CD4-positive, alpha-beta T cell treated with Interleukin-2 at 100 ng/mL for 4 hours (primary cell): ENCODE measurements at regions not wholly inside any gene's neighbourhood (a gene's known extent, or its start where the extent isn't known, plus 50 kb on each side); places are given as distances from the start of the nearest gene placed in this dataset.
"Not testable (repeated sequence)": the region's sequence is repeated elsewhere in the genome, so short reads cannot be mapped to it uniquely, and the experiment has no call there.

Source experiments
- DNase-seq: peaks from one replicate; pipeline ENCODE4 v3.0.0-alpha.2; 2020; ENCODE audit warnings: low spot score

DNA sequence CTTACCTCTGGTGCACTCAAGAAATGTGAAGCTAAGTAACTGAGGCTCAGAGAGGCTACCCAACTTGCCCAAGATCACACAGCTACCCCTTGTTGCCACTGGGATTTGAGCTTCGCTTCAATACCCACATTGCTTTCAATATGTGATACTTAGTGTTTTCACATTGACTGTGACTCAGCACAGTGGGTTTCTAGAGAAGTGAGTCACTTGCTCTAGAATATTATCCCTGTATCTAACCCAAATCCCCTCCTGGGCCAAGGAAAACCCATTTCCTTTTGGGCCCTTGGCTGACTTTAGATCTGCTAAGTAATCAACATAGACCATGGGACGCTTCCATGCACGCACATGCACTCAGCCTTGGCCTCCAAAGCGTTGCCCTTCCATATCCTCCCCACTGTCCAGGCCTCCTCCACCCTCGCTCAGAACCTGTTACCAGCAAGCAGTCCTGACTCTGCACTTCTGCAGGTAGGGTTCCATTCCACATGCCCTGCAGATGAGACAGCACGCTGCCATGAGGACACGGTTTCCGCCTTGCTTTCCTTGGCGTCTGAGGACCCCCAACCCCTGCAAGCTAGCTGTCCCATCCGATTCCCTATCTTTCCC, 87.7 kb upstream of the CHST15 start:
- no peak for DNase-seq

DNA sequence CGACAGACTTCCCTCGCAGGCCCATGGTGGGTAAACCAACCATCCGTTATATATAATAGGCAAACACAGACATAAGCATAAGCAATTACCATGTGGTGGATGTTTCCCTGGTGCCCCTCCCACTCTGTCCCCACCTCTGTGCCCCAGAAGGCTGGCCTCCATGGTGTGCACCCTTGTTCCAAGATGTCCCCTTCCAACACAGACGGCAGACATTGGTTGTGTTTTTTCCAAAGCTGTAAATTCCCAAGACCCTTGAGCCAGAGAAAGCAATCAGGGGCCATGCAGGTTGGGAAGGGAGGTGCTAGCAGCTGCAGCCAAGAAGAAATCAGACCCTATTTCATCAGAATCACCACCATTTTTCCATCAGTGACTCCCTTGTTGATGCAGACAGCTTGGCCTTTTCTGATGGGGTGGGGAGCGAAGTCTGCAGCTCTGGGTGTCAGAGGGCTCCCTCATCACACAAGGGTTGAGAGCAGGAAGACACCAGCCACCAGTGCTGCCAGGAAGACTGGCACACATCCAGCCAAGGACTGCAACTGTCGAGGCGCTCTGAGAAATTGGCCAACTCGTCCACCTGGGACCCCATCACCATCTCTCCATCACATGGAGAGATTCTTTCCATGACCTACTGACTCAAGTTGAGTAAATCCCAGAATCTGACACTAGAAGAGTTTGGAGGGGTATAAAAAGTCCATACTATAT, 86.8 kb upstream of the CHST15 start:
- DNase-seq: no peak

DNA sequence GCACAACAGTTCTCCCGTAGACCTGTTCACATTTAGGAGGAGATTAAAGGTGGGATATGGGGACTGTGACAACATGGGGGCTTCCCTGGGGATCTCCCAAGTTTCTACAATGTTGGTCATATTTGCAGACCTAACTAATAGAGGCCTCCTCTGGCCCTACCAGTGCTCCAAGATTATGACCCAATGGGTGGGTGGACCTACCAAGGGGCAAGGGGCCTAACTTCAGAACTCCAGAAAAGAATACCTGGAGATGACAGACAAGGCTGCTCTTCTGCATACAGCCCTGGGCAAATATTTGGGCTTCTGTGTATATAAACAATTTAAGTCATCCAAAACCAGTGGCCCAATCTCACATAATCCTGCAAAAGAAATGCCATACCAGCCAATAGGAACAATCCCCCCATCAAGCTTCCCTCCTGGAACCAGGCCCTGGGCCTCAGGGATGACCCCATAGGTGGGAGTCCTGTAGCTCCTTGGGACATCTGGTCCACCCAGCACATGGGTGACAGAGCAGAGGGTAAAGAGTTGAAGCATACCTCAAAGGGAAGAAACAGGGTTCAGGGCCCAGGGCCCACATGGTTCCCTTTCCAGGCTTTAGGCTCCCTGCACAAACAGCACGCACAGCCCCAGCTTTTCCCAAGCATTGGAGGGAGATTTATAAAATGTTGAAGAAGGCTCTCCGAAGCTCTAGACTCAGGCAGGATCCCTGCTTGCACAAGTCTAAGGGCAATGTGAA, 86.1 kb upstream of the CHST15 start:
- DNase-seq: no peak

DNA sequence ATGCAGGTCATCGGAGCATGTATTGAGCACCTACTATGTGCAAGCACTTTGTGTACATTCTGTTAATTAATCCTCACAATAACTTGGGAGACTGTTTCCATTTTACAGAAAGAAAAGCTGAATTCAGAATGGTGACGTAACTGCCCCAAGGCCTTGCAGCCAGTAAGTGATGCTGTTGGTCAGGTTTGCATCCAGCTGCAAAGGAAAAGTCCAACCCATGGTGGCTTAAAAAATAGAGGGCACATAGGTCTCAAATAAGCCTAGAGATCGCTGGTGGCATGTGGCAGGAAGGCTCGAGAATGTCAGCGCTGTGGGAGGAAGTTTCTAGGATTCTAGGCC, 83.8 kb upstream of the CHST15 start:
- no peak for DNase-seq

DNA sequence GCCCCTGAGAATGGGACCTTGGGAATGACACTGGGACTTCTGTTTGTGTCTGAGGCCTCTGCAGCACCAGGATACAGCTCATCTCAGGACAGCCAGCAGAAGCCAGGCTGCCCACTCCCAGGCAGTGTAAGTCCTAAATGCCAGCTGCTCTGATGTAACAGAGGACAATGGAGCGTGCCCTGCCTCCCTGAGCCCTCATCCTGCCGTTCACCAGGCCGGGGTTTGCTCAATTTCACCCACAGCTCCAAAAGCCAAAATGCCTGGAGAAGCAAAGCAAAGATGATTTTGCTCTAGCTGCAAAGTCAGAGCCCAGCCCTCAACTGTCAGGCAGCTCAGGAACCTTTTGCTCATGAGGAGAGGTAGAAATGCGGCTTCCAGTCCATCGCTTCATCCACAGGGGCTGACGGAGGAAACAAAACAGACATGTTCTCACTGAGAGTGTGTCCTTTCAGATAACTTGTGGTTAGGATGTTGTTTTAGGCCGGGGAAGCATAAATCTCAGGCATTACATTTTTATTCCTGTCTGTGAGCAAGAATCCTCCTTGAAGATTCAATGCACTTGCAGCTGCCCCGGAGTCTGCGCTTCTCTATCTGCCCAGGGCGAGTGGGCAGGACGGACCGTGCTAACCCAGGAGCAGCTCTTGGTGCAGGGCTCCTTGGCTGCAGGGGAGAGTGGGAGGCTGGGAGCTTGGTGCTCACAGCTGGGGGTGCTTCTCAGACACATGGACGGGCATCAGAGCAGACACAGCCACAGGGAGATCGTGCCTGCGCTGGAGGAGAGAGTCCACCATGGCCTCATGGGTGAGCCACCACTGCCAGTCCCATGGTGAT, 83.2 kb upstream of the CHST15 start:
- DNase-seq: no peak

DNA sequence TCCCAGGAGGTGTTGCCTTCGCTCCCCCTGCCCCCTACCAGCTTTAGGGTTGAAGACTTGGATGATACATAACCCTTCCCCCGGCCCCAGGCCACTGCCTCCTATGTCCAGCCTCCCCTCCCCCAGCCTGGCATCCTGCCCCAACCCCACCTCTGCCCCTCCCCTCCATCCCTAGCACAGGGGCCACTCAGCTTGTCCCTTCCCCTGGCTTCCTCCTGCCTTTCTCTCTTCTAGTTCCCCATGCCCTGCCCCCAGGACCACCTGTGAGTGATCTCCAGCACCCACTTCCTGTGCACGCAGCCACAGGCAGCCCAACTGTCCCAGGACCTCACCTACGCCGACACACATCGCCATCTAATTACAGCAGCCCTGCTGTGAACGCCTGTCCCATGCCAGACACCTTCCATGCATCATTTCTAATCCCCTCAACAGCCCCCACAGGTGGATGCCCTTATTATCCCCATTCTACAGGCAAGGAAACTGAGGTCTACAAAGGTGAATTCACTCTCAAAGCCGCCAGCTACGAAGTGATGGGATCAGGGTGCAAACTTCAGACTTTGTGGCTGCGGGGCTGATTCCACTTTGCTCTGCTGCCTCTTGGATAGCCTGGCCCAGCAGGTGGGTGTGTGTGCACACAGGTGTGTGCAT, 82.4 kb upstream of the CHST15 start:
- DNase-seq: no peak

DNA sequence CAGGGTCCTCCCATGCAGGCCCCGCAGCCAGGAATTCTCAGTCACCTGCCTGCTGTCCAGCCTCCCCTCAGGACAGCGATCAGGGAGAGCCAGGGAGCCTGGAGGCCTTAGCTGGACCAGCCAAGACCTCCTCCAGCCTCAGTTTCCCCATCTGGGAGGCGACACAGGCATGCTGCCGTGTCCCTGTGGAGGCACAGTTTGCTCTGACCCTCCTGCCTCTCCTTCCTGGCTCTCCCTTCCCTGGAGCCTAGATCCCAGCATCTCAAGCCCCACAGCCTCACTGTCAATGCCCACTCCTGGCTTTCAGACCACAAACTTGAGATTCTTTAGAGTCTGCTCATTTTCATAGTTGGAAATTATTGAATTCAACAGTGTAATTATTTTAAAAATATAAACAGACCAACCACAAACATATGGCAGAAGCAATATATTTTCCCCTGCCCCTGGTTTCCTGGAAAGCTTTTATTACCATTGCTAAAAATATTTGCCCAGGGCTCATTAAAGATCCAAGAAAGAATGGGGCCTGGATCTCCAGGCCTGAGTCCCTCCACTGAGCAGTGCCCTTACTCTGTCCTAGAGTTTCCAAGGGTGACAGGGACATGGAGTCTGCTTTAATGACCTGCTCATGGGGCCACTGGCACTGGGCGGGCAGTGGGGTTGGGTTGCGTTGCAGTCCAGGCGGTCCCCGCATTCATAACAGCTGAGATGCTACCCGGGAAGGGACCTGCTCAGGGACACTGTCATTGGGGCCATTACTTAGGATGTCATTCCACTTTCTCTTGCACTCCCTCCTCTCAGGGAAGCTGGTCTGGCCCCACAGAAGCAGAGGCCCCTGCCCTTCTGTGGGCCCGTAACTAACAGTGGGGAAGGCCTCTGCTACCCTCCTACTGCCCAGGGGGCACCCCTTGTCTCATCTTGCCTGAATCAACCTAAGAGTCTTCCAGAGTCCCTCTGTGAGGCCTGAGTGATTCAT, 81.6 kb upstream of the CHST15 start:
- DNase-seq: no peak

DNA sequence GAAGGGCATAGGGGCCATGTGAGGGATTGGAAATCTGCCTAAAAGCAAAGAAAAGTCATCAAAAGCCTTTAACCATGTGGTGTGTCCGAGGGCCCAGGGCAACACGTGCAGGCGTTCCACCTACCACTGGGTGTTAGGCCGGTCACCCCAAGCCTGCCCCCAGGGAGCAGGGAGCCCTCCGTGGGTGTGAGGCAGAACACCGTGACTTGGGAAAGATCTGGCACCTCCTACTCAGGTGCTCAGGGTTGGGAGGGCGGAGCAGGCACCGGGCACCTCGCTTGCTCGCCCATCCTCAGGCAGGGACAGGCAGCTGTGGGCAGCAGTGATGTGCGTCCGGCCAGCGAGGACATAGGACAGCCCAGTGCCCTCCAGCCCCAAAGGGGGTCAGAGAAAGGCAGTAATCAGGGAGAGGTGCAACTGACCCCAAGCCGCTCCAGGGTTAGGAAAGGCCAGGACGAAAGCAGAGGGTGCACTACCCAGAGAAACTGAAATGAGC, 80.7 kb upstream of the CHST15 start:
- DNase-seq: no peak

DNA sequence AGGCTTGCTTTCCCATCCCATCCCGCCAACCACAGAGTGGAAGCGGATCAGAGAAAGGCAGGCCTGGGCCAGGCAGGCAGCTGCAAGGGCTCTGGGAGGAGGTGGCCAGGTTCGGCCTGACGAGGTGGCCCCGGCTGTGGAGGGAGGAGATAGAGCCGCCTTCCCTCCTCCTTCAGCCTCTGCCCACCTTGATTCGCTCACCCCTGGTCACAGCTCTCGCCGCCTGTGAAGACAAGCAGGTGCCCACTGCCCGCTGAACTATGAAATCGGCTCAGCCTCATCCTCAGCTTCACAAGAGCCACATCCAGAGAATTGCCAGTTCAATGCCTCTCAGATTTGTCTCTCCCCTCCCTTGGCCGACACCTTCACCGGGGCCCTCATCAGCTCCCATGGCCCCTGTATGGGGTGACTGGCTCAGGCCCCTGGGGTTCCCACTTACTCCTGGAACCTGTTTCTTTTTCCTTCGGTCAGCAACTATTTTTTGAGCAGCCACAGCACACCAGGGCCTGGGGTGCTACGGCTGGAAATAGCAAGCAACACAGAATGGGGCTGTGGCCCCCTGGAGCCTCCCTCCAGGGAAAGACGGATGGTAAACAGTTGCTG, 80.0 kb upstream of the CHST15 start:
- DNase-seq: no peak

DNA sequence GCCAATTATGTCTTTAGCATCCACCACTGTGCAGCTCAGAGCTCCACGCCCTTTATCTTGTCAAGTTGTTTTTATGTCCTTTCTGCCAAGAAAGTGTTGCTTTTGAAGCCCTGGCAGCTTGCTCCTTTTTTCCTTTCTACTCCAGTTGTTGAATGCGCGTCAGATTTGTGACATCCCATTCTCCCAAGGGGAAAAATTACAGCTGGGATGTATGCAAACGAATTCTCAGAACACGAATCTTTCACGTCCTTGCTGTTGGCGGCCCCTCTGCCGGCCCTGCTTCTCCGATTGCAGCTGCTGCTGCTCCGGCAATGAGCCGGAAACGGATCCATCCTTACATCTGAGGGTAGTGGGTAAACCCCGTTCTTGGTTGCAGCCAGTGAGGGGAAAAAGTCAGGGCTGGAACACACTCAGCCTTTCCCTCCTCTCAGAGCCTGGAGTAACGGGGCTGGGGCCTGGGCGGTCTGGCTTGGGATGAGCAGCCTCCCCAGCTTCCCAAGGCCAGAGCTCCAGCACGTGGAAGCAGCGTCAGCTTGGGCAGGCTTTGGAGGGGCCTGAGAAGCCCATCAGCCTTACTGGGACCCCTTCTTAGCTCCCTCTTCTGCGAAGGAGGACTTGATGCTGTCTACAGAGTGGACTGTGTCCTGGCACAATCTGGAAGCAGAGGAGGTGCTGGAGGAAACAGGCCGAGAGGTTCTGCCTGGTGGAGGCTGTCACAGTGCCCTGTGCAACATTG, 79.0 kb upstream of the CHST15 start:
- DNase-seq: no peak

DNA sequence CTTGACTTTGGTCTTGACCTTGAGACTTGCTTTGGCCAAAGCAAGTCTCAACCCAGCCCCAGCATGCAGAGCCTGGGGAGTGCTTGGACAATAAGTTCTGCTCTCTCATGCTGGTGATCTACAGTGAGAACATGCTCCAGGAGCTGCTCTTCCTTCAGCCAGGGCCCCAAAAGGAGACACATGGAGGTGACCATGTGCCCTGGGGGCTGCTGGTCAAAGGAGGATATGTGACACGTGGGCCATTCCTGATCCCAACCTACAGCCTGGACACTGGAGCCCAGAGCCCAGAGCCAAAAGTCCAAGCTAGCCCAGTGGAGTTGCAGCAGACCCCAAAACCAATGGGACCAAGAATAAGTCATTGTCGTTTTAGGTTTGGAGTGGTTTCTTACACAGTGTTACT, 78.2 kb upstream of the CHST15 start:
- no peak for DNase-seq

DNA sequence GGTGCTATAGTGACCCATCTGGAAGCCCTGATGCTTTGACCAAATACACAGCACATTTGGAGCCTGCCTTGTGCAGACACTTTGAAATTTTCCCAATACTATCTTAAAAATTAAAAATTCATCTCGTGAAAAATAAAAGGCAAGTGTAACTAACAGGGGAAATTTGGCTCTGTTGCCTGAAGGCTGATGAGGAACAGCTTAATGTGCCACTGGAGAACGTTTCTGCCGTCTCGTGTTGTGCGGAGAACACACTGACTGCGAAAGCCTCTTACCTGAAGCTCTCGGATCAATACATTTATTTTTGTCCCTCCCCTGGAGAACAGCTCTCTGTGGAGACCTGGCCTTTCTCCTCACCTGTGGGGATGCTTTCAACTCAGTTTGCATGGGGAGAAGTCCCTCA, 77.2 kb upstream of the CHST15 start:
- DNase-seq: no peak

DNA sequence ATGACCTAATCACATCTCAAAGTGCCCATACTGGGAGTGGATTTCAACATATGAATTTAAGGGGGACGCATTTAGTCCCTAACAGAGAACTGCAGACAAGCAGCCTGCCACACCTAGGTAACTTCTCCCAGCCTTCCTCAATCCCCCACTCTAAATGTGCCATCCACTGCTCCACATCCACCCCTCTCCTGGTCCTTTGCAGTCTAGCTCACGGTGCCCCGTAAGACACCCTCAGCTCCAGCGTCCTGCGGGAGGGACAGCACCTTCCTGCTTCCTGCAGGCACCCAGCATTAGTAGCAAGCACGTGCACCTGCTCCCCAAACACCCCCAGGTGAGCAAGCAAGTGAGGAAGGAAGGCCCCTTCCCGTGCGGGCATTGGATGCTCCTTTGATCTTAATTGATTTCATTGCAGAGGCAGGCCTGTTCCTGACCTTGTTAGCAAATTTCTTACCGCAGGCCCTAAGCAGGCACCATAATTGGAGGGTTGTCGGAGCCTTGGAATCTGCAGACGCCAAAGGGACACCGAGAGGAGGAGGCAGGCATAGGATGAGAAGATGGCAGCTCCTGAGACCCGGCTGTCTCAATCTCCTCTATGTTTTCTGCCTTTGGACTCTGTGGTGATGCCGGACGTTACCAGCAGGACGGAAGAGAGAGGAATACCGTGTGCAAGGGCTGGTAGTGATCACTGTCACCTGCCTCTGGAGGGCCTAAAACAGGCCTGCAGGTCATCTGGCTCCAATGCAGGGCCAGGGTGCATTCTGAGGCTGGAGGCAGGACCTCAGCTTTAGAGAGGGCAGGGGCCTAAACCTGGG, 75.8 kb upstream of the CHST15 start:
- no peak for DNase-seq

DNA sequence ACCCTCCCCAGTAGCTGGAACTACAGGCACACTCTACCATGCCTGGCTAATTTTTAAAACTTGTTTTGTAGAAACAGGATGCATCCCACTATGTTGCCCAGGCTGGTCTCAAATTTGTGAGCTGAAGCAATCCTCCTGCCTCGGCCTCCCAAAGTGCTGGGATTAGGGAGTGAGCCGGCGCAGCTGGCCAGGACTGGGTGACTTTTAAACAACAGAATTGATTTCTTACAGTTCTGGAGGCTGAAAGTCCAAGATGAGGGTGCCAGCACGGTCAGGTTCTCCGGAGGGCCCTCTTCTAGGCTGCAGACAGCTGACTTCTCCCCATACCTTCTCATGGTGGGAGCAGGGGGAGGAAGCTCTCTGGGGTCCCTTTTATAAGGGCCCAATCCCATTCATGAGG, 75.2 kb upstream of the CHST15 start:
- no peak for DNase-seq

DNA sequence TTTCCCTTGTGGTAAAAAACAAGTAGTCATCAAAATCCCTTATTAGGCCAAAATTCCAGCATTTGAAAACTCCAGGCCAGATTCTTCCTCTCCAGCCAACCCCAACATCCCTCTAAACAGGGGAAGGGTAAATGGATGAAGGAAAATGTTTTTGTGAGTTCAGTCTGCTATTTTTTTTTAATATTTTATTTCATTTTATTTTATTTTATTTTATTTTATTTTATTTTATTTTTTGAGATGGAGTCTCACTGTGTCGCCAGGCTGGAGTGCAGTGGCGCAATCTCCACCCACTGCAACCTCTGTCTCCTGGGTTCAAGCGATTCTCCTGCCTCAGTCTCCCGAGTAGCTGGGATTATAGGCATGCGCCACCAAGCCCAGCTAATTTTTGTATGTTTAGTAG, 74.5 kb upstream of the CHST15 start:
- not testable (repeated sequence) for DNase-seq

DNA sequence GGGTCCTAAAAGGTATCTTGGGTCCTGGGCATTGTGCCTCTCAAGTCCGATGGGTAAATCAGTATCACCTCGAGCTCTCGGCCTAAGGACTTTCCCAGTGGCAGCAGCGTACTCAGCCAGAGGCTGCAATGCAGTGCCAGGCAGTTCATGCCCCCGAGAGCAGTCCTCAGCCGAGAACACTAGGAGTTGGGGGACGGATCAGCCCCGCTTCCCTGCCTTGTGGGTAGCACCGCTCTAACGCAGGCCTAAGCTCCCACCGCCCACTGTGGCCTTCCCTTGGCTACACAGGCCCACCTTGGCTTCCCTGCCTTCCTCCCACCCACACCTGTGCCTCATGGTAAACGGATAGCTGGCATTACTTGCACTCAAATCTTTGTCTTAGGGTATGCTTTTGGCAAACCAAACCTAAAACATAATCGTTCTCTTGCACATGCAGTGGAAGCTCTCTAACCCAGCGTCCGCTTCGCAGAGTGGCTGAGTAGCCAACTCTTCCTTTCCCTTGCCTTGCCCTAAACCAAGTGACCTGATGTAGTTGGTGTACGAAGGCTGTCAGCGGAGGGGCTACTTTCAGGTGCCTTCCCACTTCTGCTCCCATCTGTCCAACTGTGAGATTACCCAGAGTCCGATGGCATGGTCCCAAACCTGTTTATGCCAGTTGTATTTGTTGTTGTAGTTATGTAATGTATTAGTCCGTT, 73.2 kb upstream of the CHST15 start:
- no peak for DNase-seq

DNA sequence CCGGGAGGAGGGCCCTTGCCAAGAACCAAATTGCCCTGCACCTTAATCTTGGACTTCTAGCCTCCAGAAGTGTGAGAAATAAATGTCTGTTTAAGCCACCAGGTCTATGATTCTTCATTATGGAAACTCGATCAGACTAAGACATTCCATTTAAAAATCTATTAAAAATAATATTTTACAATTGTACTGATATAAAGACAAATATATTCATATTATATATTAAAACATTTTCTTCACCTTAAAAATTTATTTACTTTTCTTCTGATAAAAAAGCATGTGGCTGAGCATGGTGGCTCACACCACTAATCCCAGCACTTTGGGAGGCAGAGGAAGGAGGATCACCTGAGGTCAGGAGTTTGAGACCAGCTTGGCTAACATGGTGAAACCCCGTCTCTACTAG, 72.4 kb upstream of the CHST15 start:
- DNase-seq: no peak

DNA sequence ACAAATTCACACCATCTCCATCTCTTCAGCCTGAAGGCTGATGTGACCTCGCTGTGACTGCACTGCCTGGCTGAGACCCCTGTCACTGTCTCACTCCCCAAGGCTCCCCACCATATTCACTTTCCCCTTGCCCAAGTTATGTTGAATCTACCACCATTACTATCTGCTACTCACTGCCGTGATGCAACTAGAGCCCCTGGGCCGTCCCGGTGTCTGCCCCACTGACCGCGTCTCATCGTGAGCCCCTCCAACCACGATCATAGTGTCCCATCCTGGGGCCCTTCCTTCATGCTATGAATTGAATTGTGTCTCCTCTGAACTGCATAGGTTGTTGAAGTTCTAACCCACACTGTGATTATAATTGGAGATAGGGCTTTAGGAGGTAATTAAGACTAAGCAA, 71.9 kb upstream of the CHST15 start:
- DNase-seq: no peak
